Muscle layer of duodenum (tissue), 2 donors: ENCODE measurements at regions not wholly inside any gene's neighbourhood (a gene's known extent, or its start where the extent isn't known, plus 50 kb on each side); places are given as distances from the start of the nearest gene placed in this dataset.

Experiments used
- H3K27ac ChIP-seq: one replicate; pipeline ENCODE4 v1.7.0; 2013; ENCODE audit warnings: mild to moderate bottlenecking, low read length
- H3K27me3 ChIP-seq: one replicate; pipeline ENCODE4 v1.7.0; 2013; ENCODE audit warnings: low read depth, mild to moderate bottlenecking, control low read depth, low read length
- H3K36me3 ChIP-seq, 2 donors: one replicate each; pipeline ENCODE4 v1.7.0; 2013; ENCODE audit warnings: low read length in 2 of 2, control low read depth in 1 of 2, mild to moderate bottlenecking in 1 of 2; ENCODE audit not compliant: insufficient read depth in 2 of 2, control insufficient read depth in 1 of 2
- H3K4me1 ChIP-seq, 2 donors: one replicate each; pipeline ENCODE4 v1.7.0; 2013; ENCODE audit warnings: low read length in 2 of 2, mild to moderate bottlenecking in 2 of 2, control low read depth in 1 of 2, moderate library complexity in 1 of 2; ENCODE audit not compliant: insufficient read depth in 2 of 2, control insufficient read depth in 1 of 2
- H3K4me3 ChIP-seq, 2 donors: one replicate each; pipeline ENCODE4 v1.7.0; 2013; ENCODE audit warnings: low read length in 2 of 2, low read depth in 1 of 2, mild to moderate bottlenecking in 1 of 2
- H3K9me3 ChIP-seq, 2 donors: one replicate each; pipeline ENCODE4 v1.7.0; 2013; ENCODE audit warnings: low read length in 2 of 2, control low read depth in 1 of 2, mild to moderate bottlenecking in 1 of 2; ENCODE audit not compliant: control insufficient read depth in 1 of 2
- donor health status: healthy.

- no peak overlapping the region for H3K4me3 ChIP-seq
- H3K27me3 ChIP-seq, result no peaks in the 10 kb centered on the region
- no peaks in the 10 kb centered on the region for H3K36me3 ChIP-seq
- no peak overlapping the region for H3K27ac ChIP-seq
- no peaks in the 10 kb centered on the region for H3K4me1 ChIP-seq
- H3K9me3 ChIP-seq, result peaks cover 0 to 5% of the 10 kb centered on the region in 2 donors
Observed at GRCh38 chr1:208895181-208895580, 651.0 kb upstream of the PLXNA2 start.

- Histone ChIP-seq H3K36me3 (no peaks in the 10 kb centered on the region), H3K27ac (no peak overlapping the region), H3K4me1 (no peaks in the 10 kb centered on the region), H3K9me3 (peaks cover 0 to 5% of the 10 kb centered on the region in 2 donors), H3K27me3 (no peaks in the 10 kb centered on the region), H3K4me3 (no peak overlapping the region)
Observed at GRCh38 chr1:208895820-208896219, 651.6 kb upstream of the PLXNA2 start.

GRCh38 chr1:208896768-208897167 lies 652.6 kb upstream of the PLXNA2 start:
- no peaks in the 10 kb centered on the region for H3K36me3 ChIP-seq
- H3K4me3 ChIP-seq, result no peak overlapping the region
- H3K27me3 ChIP-seq, result no peaks in the 10 kb centered on the region
- H3K4me1 ChIP-seq, result no peaks in the 10 kb centered on the region
- peaks cover 0 to 5% of the 10 kb centered on the region in 2 donors for H3K9me3 ChIP-seq
- no peak overlapping the region for H3K27ac ChIP-seq

GRCh38 chr1:208899438-208899837 lies 655.3 kb upstream of the PLXNA2 start:
- Histone ChIP-seq H3K9me3 (peaks cover 0 to 5% of the 10 kb centered on the region in 2 donors), H3K27me3 (no peaks in the 10 kb centered on the region), H3K27ac (no peak overlapping the region), H3K36me3 (no peaks in the 10 kb centered on the region), H3K4me1 (no peaks in the 10 kb centered on the region), H3K4me3 (no peak overlapping the region)

- Histone ChIP-seq H3K27ac (no peak overlapping the region), H3K4me3 (no peak overlapping the region), H3K9me3 (no peaks in the 10 kb centered on the region), H3K36me3 (no peaks in the 10 kb centered on the region), H3K27me3 (no peaks in the 10 kb centered on the region), H3K4me1 (no peaks in the 10 kb centered on the region)
Observed at GRCh38 chr1:208903251-208903905, 659.2 kb upstream of the PLXNA2 start.

- H3K9me3 ChIP-seq, result no peaks in the 10 kb centered on the region
- H3K27me3 ChIP-seq, result no peaks in the 10 kb centered on the region
- no peak overlapping the region for H3K4me3 ChIP-seq
- H3K27ac ChIP-seq, result no peak overlapping the region
- H3K4me1 ChIP-seq, result no peaks in the 10 kb centered on the region
- no peaks in the 10 kb centered on the region for H3K36me3 ChIP-seq
Observed at GRCh38 chr1:208907790-208908189, 663.6 kb upstream of the PLXNA2 start.

- Histone ChIP-seq H3K4me3 (no peak overlapping the region), H3K27ac (no peak overlapping the region), H3K36me3 (no peaks in the 10 kb centered on the region)
Observed at GRCh38 chr1:208909011-208909984, 665.1 kb upstream of the PLXNA2 start.

GRCh38 chr1:208910161-208910560 lies 666.0 kb upstream of the PLXNA2 start:
- no peak overlapping the region for H3K27ac ChIP-seq
- H3K4me1 ChIP-seq, result no peaks in the 10 kb centered on the region
- H3K9me3 ChIP-seq, result peaks cover 0 to 3% of the 10 kb centered on the region in 2 donors
- H3K27me3 ChIP-seq, result no peaks in the 10 kb centered on the region
- no peaks in the 10 kb centered on the region for H3K36me3 ChIP-seq
- no peak overlapping the region for H3K4me3 ChIP-seq

More at GRCh38 chr1:208909011-208909984, 665.1 kb upstream of the PLXNA2 start:
- no peaks in the 10 kb centered on the region for H3K4me1 ChIP-seq
- H3K9me3 ChIP-seq, result peaks cover 0 to 3% of the 10 kb centered on the region in 2 donors
- H3K27me3 ChIP-seq, result no peaks in the 10 kb centered on the region

- no peak overlapping the region for H3K27ac ChIP-seq
- peaks cover 0 to 3% of the 10 kb centered on the region in 2 donors for H3K9me3 ChIP-seq
- H3K36me3 ChIP-seq, result no peaks in the 10 kb centered on the region
- H3K4me1 ChIP-seq, result no peaks in the 10 kb centered on the region
- no peak overlapping the region for H3K4me3 ChIP-seq
- H3K27me3 ChIP-seq, result no peaks in the 10 kb centered on the region
Observed at GRCh38 chr1:208917281-208917680, 666.2 kb upstream of the CAMK1G start.

GRCh38 chr1:208917723-208918122 lies 665.8 kb upstream of the CAMK1G start:
- Histone ChIP-seq H3K9me3 (peaks cover 0 to 3% of the 10 kb centered on the region in 2 donors), H3K27ac (no peak overlapping the region), H3K36me3 (no peaks in the 10 kb centered on the region), H3K27me3 (no peaks in the 10 kb centered on the region), H3K4me1 (no peaks in the 10 kb centered on the region), H3K4me3 (no peak overlapping the region)

GRCh38 chr1:208918160-208918559 lies 665.4 kb upstream of the CAMK1G start:
- Histone ChIP-seq H3K9me3 (peaks cover 0 to 2% of the 10 kb centered on the region in 2 donors), H3K4me3 (no peak overlapping the region), H3K27me3 (no peaks in the 10 kb centered on the region), H3K4me1 (no peaks in the 10 kb centered on the region), H3K36me3 (no peaks in the 10 kb centered on the region), H3K27ac (no peak overlapping the region)
